ENCODE measurements at regions not wholly inside any gene's neighbourhood (a gene's known extent, or its start where the extent isn't known, plus 50 kb on each side); places are given as distances from the start of the nearest gene placed in this dataset.
"Not testable (repeated sequence)": the region's sequence is repeated elsewhere in the genome, so short reads cannot be mapped to it uniquely, and the experiment has no call there.

GRCh38 chr15:38638126-38638525 lies 73.5 kb upstream of the RASGRP1 start:
- ATAC-seq (no peak), DNase-seq (ENCODE audit: low read depth in 1 of 2, low spot score in 1 of 2) (no peak), FAIRE-seq (no peak)
- TF ChIP-seq CBX8 (IDR thresholded peaks at IDR 0.05) (no peak), CHD4 (IDR thresholded peaks at IDR 0.05; ENCODE audit: borderline replicate concordance) (no peak), FOSB (CRISPR knock-in tag; IDR thresholded peaks at IDR 0.05) (no peak), CBX2 (IDR thresholded peaks at IDR 0.05; ENCODE audit: borderline replicate concordance, low read depth) (no peak), KDM1A (IDR thresholded peaks at IDR 0.05; ENCODE audit: low read depth) (no peak)
- TF ChIP-seq, protein P1, sequence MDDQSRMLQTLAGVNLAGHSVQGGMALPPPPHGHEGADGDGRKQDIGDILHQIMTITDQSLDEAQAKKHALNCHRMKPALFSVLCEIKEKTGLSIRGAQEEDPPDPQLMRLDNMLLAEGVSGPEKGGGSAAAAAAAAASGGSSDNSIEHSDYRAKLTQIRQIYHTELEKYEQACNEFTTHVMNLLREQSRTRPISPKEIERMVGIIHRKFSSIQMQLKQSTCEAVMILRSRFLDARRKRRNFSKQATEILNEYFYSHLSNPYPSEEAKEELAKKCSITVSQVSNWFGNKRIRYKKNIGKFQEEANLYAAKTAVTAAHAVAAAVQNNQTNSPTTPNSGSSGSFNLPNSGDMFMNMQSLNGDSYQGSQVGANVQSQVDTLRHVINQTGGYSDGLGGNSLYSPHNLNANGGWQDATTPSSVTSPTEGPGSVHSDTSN (IDR thresholded peaks at IDR 0.05), result no peak
- TF ChIP-seq, protein P2, sequence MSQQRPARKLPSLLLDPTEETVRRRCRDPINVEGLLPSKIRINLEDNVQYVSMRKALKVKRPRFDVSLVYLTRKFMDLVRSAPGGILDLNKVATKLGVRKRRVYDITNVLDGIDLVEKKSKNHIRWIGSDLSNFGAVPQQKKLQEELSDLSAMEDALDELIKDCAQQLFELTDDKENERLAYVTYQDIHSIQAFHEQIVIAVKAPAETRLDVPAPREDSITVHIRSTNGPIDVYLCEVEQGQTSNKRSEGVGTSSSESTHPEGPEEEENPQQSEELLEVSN (IDR thresholded peaks at IDR 0.05; ENCODE audit: borderline replicate concordance, low read depth), result no peak
- no peak overlapping the region for H3K27ac ChIP-seq
- no peaks in the 10 kb centered on the region for H3K4me1 ChIP-seq
- H3K4me3 ChIP-seq, result no peak overlapping the region
- ChIA-PET CTCF (no interaction called here), POLR2A (no interaction called here)
- H3K9me3 ChIP-seq, result no peaks in the 10 kb centered on the region
- H3K4me2 ChIP-seq, result no peak overlapping the region
- WGBS (ENCODE audit: missing lambda C conversion rate), result 44% methylated on average over 2 of the region's 2 CpGs

- Histone ChIP-seq H3K4me1 (no peaks in the 10 kb centered on the region), H3K9me3 (no peaks in the 10 kb centered on the region), H3K27ac (no peak overlapping the region), H3K4me2 (no peak overlapping the region), H3K4me3 (no peak overlapping the region)
- DNase-seq (ENCODE audit: low read depth in 1 of 2, low spot score in 1 of 2) (no peak), FAIRE-seq (no peak), ATAC-seq (no peak)
- TF ChIP-seq HOXB5 (CRISPR knock-in tag; IDR thresholded peaks at IDR 0.05) (no peak), TFCP2L1 (CRISPR knock-in tag; IDR thresholded peaks at IDR 0.05) (no peak)
- 54% methylated on average over 4 of the region's 4 CpGs for WGBS (ENCODE audit: missing lambda C conversion rate)
- ChIA-PET CTCF (no interaction called here), POLR2A (no interaction called here)
These were observed 74.2 kb upstream of the RASGRP1 start for GRCh38 chr15:38638811-38639210.

- POLR2A ChIA-PET, result no interaction called here
These were observed 78.2 kb upstream of the RASGRP1 start for GRCh38 chr15:38642689-38643270.

GRCh38 chr15:38644353-38644752 lies 79.7 kb upstream of the RASGRP1 start:
- 43% methylated on average over 3 of the region's 3 CpGs for WGBS (ENCODE audit: missing lambda C conversion rate)
- ATAC-seq; H3K4me3 ChIP-seq; DNase-seq (ENCODE audit: low read depth in 1 of 2, low spot score in 1 of 2); H3K9me3 ChIP-seq; CTCF ChIA-PET; H3K27ac ChIP-seq; H3K4me1 ChIP-seq; POLR2A ChIA-PET; H3K4me2 ChIP-seq; FAIRE-seq: not testable (repeated sequence)

More at GRCh38 chr15:38642689-38643270, 78.2 kb upstream of the RASGRP1 start:
- Histone ChIP-seq H3K4me3 (no peak overlapping the region), H3K4me1 (no peaks in the 10 kb centered on the region), H3K4me2 (no peak overlapping the region), H3K9me3 (0 out of 3 replicates have a peak, but pooled peaks cover 3% of the 10 kb centered on the region), H3K27ac (no peak overlapping the region)
- CTCF ChIA-PET, result interaction anchor here (1.1 to 1.3 kb wide), 2 partner anchors 79 to 168 kb away, joined by 3 to 5 read pairs; partner anchors contain the start of gene RASGRP1
- no peak for ATAC-seq
- no peak for TF ChIP-seq PHF8 (IDR thresholded peaks at IDR 0.05; ENCODE audit: borderline replicate concordance, low read depth)
- no peak for TF ChIP-seq FOSB (CRISPR knock-in tag; IDR thresholded peaks at IDR 0.05)
- no peak for TF ChIP-seq EP300 (IDR thresholded peaks at IDR 0.05)
- no peak for TF ChIP-seq CHD4 (IDR thresholded peaks at IDR 0.05; ENCODE audit: borderline replicate concordance)
- TF ChIP-seq RARB (CRISPR knock-in tag; IDR thresholded peaks at IDR 0.05), result no peak
- no peak for TF ChIP-seq ZC3H11A (IDR thresholded peaks at IDR 0.05)
- no peak for TF ChIP-seq JUNB (IDR thresholded peaks at IDR 0.05)
- no peak for TF ChIP-seq CHD2 (IDR thresholded peaks at IDR 0.05; ENCODE audit: low read length, partially characterized antibody)
- TF ChIP-seq SMC3 (IDR thresholded peaks at IDR 0.05), result no peak
- no peak for TF ChIP-seq EHMT2 (IDR thresholded peaks at IDR 0.05; ENCODE audit: low read depth)
- TF ChIP-seq POLR2AphosphoS2 (conservative IDR thresholded peaks at IDR 0.05; ENCODE audit: low read length), result no peak
- TF ChIP-seq MAZ (IDR thresholded peaks at IDR 0.05; ENCODE audit: borderline replicate concordance, low read depth, low read length), result no peak
- no peak for TF ChIP-seq POLR2A (IDR thresholded peaks at IDR 0.05; ENCODE audit: low read length)
- TF ChIP-seq ELK1 (IDR thresholded peaks at IDR 0.05; ENCODE audit: low read depth, low read length), result no peak
- TF ChIP-seq, protein P3, sequence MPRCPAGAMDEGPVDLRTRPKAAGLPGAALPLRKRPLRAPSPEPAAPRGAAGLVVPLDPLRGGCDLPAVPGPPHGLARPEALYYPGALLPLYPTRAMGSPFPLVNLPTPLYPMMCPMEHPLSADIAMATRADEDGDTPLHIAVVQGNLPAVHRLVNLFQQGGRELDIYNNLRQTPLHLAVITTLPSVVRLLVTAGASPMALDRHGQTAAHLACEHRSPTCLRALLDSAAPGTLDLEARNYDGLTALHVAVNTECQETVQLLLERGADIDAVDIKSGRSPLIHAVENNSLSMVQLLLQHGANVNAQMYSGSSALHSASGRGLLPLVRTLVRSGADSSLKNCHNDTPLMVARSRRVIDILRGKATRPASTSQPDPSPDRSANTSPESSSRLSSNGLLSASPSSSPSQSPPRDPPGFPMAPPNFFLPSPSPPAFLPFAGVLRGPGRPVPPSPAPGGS (IDR thresholded peaks at IDR 0.05), result no peak
- no peak for TF ChIP-seq HMGXB4 (CRISPR knock-in tag; IDR thresholded peaks at IDR 0.05; ENCODE audit: borderline replicate concordance)
- no peak for TF ChIP-seq HOXB5 (CRISPR knock-in tag; IDR thresholded peaks at IDR 0.05)
- 30% methylated on average over 3 of the region's 3 CpGs for WGBS (ENCODE audit: missing lambda C conversion rate)
- no peak for DNase-seq (ENCODE audit: low read depth in 1 of 2, low spot score in 1 of 2)
- no peak for FAIRE-seq

Data from A549 (cell line).